ENCODE measurements at regions not wholly inside any gene's neighbourhood (a gene's known extent, or its start where the extent isn't known, plus 50 kb on each side); places are given as distances from the start of the nearest gene placed in this dataset.

GRCh38 chr6:49025273-49026240, 437.5 kb downstream of the MMUT start:
- no peak for DNase-seq (ENCODE audit: low read depth, low spot score)
- ChIA-PET SMC1A (ENCODE audit: uncharacterized antibody, unreplicated experiment) (no interaction called here), RAD21 (ENCODE audit: unreplicated experiment) (no interaction called here), CTCF (interaction anchor here (0.5 kb wide), 1 partner anchor 179 kb away, joined by 5 read pairs; no protein-coding TSS in a partner anchor), POLR2A (no interaction called here)
- H3K9me3 ChIP-seq (replicated peaks; ENCODE audit: control insufficient read depth, insufficient read depth, low read length) = no peaks in the 10 kb centered on the region
- FAIRE-seq = no peak
- 0% methylated on average over 2 of the region's 2 CpGs for WGBS (ENCODE audit: insufficient coverage, insufficient replicate concordance, low lambda C conversion rate, missing lambda C conversion rate)
- no peaks in the 10 kb centered on the region for H3K4me1 ChIP-seq (ENCODE audit: control insufficient read depth, insufficient read depth, low read length)
- no peaks in the 10 kb centered on the region for H3K27me3 ChIP-seq (replicated peaks in 1 of 2; ENCODE audit: control insufficient read depth in 2 of 2, insufficient read depth in 2 of 2, low read length in 1 of 2)
- no peaks in the 10 kb centered on the region for H3K36me3 ChIP-seq (ENCODE audit: control insufficient read depth in 2 of 2, insufficient read depth in 2 of 2, low read length in 1 of 2)
- no TSS peak for BruUV-seq (replicated peaks)
- no peak overlapping the region for H3K4me3 ChIP-seq
- no peaks in the 10 kb centered on the region for H4K20me1 ChIP-seq (ENCODE audit: control insufficient read depth, insufficient read depth)
- no peak overlapping the region for H2AFZ ChIP-seq (ENCODE audit: control insufficient read depth, low read depth, low read length)
- no peaks in the 10 kb centered on the region for H3K79me2 ChIP-seq (ENCODE audit: control insufficient read depth, insufficient read depth, low read length)
- H3K9ac ChIP-seq (ENCODE audit: control insufficient read depth, insufficient read depth, low read length) = no peak overlapping the region
- in situ Hi-C loops (cut with MboI) (no loop called here), intact Hi-C loops (cut with micrococcal nuclease; ENCODE audit: unreplicated experiment) (no loop called here)
- ATAC-seq = no peak
- no peak overlapping the region for H3K27ac ChIP-seq (ENCODE audit: control insufficient read depth, insufficient read depth)
- H3K4me2 ChIP-seq (ENCODE audit: control insufficient read depth, insufficient read depth) = no peak overlapping the region
- no peak for TF ChIP-seq SMARCA5 (IDR thresholded peaks at IDR 0.05)
- no peak for TF ChIP-seq TCF12 (IDR thresholded peaks at IDR 0.05; ENCODE audit: low read depth, low read length)
- no peak for TF ChIP-seq ZNF24 (IDR thresholded peaks at IDR 0.05)
- no peak for TF ChIP-seq TARDBP (IDR thresholded peaks at IDR 0.05; ENCODE audit: borderline replicate concordance)
- TF ChIP-seq ZNF687 (IDR thresholded peaks at IDR 0.05) = no peak
- TF ChIP-seq CHD1 (IDR thresholded peaks at IDR 0.05; ENCODE audit: low read depth, low read length) = no peak
- no peak for TF ChIP-seq CHD4 (IDR thresholded peaks at IDR 0.05)
- no peak for TF ChIP-seq IKZF2 (IDR thresholded peaks at IDR 0.05)
- TF ChIP-seq ESRRA (IDR thresholded peaks at IDR 0.05; ENCODE audit: low read length) = no peak
- TF ChIP-seq YY1 (IDR thresholded peaks at IDR 0.05; ENCODE audit: low read depth, low read length) = no peak
- TF ChIP-seq IRF4 (IDR thresholded peaks at IDR 0.05; ENCODE audit: low read depth, low read length) = no peak
- no peak for TF ChIP-seq CEBPZ (IDR thresholded peaks at IDR 0.05; ENCODE audit: low read depth, low read length)
- TF ChIP-seq CTCF (IDR thresholded peaks at IDR 0.05 in 2 of 3, conservative IDR thresholded peaks at IDR 0.05 in 1 of 3; ENCODE audit: control insufficient read depth in 2 of 3, extremely low read depth in 1 of 3, insufficient read depth in 1 of 3, low read depth in 3 of 3, low read length in 3 of 3) = no peak
- TF ChIP-seq GABPA (IDR thresholded peaks at IDR 0.05; ENCODE audit: low read depth) = no peak
- no peak for TF ChIP-seq NFYA (IDR thresholded peaks at IDR 0.05; ENCODE audit: borderline replicate concordance, low read depth, low read length)

Data from GM12878 (cell line).